WTC11 (cell line): ENCODE measurements at regions not wholly inside any gene's neighbourhood (a gene's known extent, or its start where the extent isn't known, plus 50 kb on each side); places are given as distances from the start of the nearest gene placed in this dataset.

ENCODE experiments used
- ATAC-seq: fragments of 200-7000 bp; cut with Tn5 transposase; 2 replicates; pipeline ENCODE4 v1.10.0; 2021; ENCODE audit warnings: mild to moderate bottlenecking, moderate library complexity
- CTCF ChIA-PET: fragments of 300-600 bp; sonication (Branson Sonifier 250); formaldehyde crosslinking; loops from one replicate; lab custom pipeline; 2021; ENCODE audit warnings: antibody characterized with exemption; lab: Charles Lee
- POLR2A ChIA-PET: fragments of 350-600 bp; sonication (Branson Sonifier 250); formaldehyde crosslinking; loops from one replicate; lab custom pipeline; 2021; ENCODE audit warnings: antibody characterized with exemption; lab: Charles Lee
- DNase-seq: peaks from one replicate; pipeline ENCODE4 v3.0.0; 2021; ENCODE audit warnings: low spot score
- H3K27ac Mint-ChIP-seq: 2 replicates; pipeline ENCODE4 v1.8.0; 2021; ENCODE audit warnings: mixed read lengths
- H3K27me3 Mint-ChIP-seq: 2 replicates; pipeline ENCODE4 v1.8.0; 2021; ENCODE audit warnings: low read depth, mild to moderate bottlenecking, moderate library complexity, mixed read lengths
- H3K36me3 Mint-ChIP-seq: 2 replicates; pipeline ENCODE4 v1.8.0; 2021; ENCODE audit warnings: mixed read lengths
- H3K4me1 Mint-ChIP-seq: 2 replicates; pipeline ENCODE4 v1.8.0; 2022; ENCODE audit warnings: mixed read lengths
- H3K4me3 Mint-ChIP-seq: 2 replicates; pipeline ENCODE4 v1.8.0; 2021; ENCODE audit warnings: mild to moderate bottlenecking, moderate library complexity, mixed read lengths
- H3K9me3 Mint-ChIP-seq: 2 replicates; pipeline ENCODE4 v1.8.0; 2021; ENCODE audit warnings: mixed read lengths
- HMGA2 ChIP-seq: fragments of 250-450 bp; sonication (Bioruptor Pico); IDR thresholded peaks from 2 replicates; pipeline ENCODE4 v1.4.0; 2021; ENCODE audit warnings: mild to moderate bottlenecking, moderate library complexity
- KAT7 ChIP-seq: sonication (generic); formaldehyde crosslinking; IDR thresholded peaks from 2 replicates; pipeline ENCODE4 v1.8.1; 2023; ENCODE audit warnings: missing genetic modification reagents, mild to moderate bottlenecking, borderline replicate concordance
- NR2C2 ChIP-seq: sonication (generic); formaldehyde crosslinking; IDR thresholded peaks from 2 replicates; pipeline ENCODE4 v1.8.0; 2022; ENCODE audit warnings: mild to moderate bottlenecking, missing genetic modification reagents
- ZNF317 ChIP-seq: sonication (generic); formaldehyde crosslinking; IDR thresholded peaks from 2 replicates; pipeline ENCODE4 v1.8.1; 2023; ENCODE audit warnings: low read depth, mild to moderate bottlenecking, moderate library complexity, missing genetic modification reagents, borderline replicate concordance
- TF ChIP-seq, protein P1 (sequence below): sonication (generic); formaldehyde crosslinking; conservative IDR thresholded peaks from 2 replicates; pipeline ENCODE4 v1.8.1; 2023; ENCODE audit warnings: mild to moderate bottlenecking, low read depth, missing genetic modification reagents, moderate library complexity
- TF ChIP-seq, protein P2 (sequence below): sonication (generic); formaldehyde crosslinking; IDR thresholded peaks from 2 replicates; pipeline ENCODE4 v1.8.0; 2022; ENCODE audit warnings: missing genetic modification reagents
- TF ChIP-seq, protein P3 (sequence below): fragments of 250-450 bp; sonication (Bioruptor Pico); IDR thresholded peaks from 2 replicates; pipeline ENCODE4 v1.9.0; 2021; ENCODE audit warnings: moderate library complexity, mild to moderate bottlenecking, inconsistent platforms, borderline replicate concordance
- TF ChIP-seq, protein P4 (sequence below): sonication (generic); formaldehyde crosslinking; IDR thresholded peaks from 2 replicates; pipeline ENCODE4 v1.8.0; 2022; ENCODE audit warnings: mild to moderate bottlenecking, missing genetic modification reagents
- TF ChIP-seq, protein P5 (sequence below): sonication (generic); formaldehyde crosslinking; IDR thresholded peaks from 2 replicates; pipeline ENCODE4 v1.8.1; 2023; ENCODE audit warnings: mild to moderate bottlenecking, missing genetic modification reagents, borderline replicate concordance

DNA sequence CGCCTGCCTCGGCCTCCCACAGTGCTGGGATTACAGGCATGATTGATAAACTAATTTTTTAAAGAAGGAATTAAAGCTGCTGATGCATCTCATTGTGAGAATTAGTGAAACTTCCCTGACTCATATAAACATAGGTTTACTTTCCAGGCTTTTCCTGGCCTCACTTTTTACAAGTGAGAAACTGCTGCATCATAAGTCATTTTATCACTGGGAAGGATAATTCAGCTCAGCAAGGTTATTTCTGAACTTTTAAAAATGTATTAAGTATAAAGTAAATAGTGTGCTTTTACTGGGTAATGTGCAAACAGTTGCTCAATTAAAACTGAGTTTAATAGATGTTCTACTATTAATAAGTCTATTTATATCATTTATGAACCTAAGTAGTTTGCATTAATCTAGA is 1130.3 kb upstream of the CDH2 start (continued):
- TF ChIP-seq, protein P1, sequence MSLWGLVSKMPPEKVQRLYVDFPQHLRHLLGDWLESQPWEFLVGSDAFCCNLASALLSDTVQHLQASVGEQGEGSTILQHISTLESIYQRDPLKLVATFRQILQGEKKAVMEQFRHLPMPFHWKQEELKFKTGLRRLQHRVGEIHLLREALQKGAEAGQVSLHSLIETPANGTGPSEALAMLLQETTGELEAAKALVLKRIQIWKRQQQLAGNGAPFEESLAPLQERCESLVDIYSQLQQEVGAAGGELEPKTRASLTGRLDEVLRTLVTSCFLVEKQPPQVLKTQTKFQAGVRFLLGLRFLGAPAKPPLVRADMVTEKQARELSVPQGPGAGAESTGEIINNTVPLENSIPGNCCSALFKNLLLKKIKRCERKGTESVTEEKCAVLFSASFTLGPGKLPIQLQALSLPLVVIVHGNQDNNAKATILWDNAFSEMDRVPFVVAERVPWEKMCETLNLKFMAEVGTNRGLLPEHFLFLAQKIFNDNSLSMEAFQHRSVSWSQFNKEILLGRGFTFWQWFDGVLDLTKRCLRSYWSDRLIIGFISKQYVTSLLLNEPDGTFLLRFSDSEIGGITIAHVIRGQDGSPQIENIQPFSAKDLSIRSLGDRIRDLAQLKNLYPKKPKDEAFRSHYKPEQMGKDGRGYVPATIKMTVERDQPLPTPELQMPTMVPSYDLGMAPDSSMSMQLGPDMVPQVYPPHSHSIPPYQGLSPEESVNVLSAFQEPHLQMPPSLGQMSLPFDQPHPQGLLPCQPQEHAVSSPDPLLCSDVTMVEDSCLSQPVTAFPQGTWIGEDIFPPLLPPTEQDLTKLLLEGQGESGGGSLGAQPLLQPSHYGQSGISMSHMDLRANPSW (CRISPR knock-in tag) = no peak
- TF ChIP-seq, all 79 proteins: peak for 0

DNA sequence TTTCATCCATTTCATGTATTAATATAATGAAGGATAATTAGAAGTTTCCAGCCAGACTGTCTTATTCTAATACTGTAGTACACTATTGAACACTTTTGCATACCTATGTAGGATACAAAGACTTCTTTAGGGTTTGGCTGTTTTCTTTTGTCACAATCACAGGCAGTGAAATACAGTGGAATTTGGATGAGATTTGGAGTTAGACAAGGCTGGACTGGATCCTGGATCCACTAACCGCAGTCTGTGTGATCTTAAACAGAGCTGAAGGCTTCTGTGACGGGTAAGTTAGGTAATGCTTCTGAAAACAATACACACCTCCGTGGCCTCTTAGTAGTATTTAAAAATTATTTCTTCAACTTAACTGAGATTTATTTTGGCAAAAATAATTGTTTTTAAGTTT is 1128.6 kb upstream of the CDH2 start:
- ChIA-PET POLR2A (no interaction called here), CTCF (no interaction called here)
- H3K4me1 Mint-ChIP-seq = no peaks in the 10 kb centered on the region
- H3K36me3 Mint-ChIP-seq = no peaks in the 10 kb centered on the region
- no peak for ATAC-seq
- no peak for DNase-seq
- no peaks in the 10 kb centered on the region for H3K27me3 Mint-ChIP-seq
- no peak overlapping the region for H3K4me3 Mint-ChIP-seq
- H3K9me3 Mint-ChIP-seq = no peaks in the 10 kb centered on the region
- H3K27ac Mint-ChIP-seq = no peak overlapping the region
- TF ChIP-seq, protein P2, sequence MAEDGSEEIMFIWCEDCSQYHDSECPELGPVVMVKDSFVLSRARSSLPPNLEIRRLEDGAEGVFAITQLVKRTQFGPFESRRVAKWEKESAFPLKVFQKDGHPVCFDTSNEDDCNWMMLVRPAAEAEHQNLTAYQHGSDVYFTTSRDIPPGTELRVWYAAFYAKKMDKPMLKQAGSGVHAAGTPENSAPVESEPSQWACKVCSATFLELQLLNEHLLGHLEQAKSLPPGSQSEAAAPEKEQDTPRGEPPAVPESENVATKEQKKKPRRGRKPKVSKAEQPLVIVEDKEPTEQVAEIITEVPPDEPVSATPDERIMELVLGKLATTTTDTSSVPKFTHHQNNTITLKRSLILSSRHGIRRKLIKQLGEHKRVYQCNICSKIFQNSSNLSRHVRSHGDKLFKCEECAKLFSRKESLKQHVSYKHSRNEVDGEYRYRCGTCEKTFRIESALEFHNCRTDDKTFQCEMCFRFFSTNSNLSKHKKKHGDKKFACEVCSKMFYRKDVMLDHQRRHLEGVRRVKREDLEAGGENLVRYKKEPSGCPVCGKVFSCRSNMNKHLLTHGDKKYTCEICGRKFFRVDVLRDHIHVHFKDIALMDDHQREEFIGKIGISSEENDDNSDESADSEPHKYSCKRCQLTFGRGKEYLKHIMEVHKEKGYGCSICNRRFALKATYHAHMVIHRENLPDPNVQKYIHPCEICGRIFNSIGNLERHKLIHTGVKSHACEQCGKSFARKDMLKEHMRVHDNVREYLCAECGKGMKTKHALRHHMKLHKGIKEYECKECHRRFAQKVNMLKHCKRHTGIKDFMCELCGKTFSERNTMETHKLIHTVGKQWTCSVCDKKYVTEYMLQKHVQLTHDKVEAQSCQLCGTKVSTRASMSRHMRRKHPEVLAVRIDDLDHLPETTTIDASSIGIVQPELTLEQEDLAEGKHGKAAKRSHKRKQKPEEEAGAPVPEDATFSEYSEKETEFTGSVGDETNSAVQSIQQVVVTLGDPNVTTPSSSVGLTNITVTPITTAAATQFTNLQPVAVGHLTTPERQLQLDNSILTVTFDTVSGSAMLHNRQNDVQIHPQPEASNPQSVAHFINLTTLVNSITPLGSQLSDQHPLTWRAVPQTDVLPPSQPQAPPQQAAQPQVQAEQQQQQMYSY (CRISPR knock-in tag) = no peak
- no peak for TF ChIP-seq KAT7 (CRISPR knock-in tag)
- TF ChIP-seq, protein P3, sequence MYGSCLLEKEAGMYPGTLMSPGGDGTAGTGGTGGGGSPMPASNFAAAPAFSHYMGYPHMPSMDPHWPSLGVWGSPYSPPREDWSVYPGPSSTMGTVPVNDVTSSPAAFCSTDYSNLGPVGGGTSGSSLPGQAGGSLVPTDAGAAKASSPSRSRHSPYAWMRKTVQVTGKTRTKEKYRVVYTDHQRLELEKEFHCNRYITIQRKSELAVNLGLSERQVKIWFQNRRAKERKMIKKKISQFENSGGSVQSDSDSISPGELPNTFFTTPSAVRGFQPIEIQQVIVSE (CRISPR knock-in tag) = no peak
- TF ChIP-seq, protein P4, sequence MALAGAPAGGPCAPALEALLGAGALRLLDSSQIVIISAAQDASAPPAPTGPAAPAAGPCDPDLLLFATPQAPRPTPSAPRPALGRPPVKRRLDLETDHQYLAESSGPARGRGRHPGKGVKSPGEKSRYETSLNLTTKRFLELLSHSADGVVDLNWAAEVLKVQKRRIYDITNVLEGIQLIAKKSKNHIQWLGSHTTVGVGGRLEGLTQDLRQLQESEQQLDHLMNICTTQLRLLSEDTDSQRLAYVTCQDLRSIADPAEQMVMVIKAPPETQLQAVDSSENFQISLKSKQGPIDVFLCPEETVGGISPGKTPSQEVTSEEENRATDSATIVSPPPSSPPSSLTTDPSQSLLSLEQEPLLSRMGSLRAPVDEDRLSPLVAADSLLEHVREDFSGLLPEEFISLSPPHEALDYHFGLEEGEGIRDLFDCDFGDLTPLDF (CRISPR knock-in tag) = no peak
- TF ChIP-seq HMGA2 = no peak
- TF ChIP-seq, protein P5, sequence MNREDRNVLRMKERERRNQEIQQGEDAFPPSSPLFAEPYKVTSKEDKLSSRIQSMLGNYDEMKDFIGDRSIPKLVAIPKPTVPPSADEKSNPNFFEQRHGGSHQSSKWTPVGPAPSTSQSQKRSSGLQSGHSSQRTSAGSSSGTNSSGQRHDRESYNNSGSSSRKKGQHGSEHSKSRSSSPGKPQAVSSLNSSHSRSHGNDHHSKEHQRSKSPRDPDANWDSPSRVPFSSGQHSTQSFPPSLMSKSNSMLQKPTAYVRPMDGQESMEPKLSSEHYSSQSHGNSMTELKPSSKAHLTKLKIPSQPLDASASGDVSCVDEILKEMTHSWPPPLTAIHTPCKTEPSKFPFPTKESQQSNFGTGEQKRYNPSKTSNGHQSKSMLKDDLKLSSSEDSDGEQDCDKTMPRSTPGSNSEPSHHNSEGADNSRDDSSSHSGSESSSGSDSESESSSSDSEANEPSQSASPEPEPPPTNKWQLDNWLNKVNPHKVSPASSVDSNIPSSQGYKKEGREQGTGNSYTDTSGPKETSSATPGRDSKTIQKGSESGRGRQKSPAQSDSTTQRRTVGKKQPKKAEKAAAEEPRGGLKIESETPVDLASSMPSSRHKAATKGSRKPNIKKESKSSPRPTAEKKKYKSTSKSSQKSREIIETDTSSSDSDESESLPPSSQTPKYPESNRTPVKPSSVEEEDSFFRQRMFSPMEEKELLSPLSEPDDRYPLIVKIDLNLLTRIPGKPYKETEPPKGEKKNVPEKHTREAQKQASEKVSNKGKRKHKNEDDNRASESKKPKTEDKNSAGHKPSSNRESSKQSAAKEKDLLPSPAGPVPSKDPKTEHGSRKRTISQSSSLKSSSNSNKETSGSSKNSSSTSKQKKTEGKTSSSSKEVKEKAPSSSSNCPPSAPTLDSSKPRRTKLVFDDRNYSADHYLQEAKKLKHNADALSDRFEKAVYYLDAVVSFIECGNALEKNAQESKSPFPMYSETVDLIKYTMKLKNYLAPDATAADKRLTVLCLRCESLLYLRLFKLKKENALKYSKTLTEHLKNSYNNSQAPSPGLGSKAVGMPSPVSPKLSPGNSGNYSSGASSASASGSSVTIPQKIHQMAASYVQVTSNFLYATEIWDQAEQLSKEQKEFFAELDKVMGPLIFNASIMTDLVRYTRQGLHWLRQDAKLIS (CRISPR knock-in tag) = no peak
- no peak for TF ChIP-seq ZNF317 (CRISPR knock-in tag)
- TF ChIP-seq, protein P1 (CRISPR knock-in tag) = no peak
- TF ChIP-seq NR2C2 (CRISPR knock-in tag) = no peak
